H9 (cell line): ENCODE measurements at regions not wholly inside any gene's neighbourhood (a gene's known extent, or its start where the extent isn't known, plus 50 kb on each side); places are given as distances from the start of the nearest gene placed in this dataset.

Source experiments
- DNase-seq: peaks from one replicate; pipeline ENCODE4 v3.0.0-alpha.2; 2017
- H2AFZ ChIP-seq: one replicate; pipeline ENCODE4 v1.6.1; 2013; ENCODE audit warnings: mild to moderate bottlenecking, low read length, control low read depth, moderate library complexity
- H2AK5ac ChIP-seq: 2 replicates; pipeline ENCODE4 v1.6.1; 2013; ENCODE audit warnings: low read length, control low read depth, mixed read lengths; ENCODE audit not compliant: insufficient read length
- H2BK120ac ChIP-seq: one replicate; pipeline ENCODE4 v1.6.1; 2013; ENCODE audit warnings: low read depth, mild to moderate bottlenecking, low read length, control low read depth, inconsistent platforms; ENCODE audit not compliant: poor library complexity, severe bottlenecking
- H2BK12ac ChIP-seq: 2 replicates; pipeline ENCODE4 v1.6.1; 2013; ENCODE audit warnings: low read length, control low read depth, mixed read lengths, low read depth; ENCODE audit not compliant: insufficient read length
- H2BK15ac ChIP-seq: 2 replicates; pipeline ENCODE4 v1.6.1; 2013; ENCODE audit warnings: low read depth, low read length, control low read depth
- H2BK20ac ChIP-seq: one replicate; pipeline ENCODE4 v1.6.1; 2013; ENCODE audit warnings: low read depth, mild to moderate bottlenecking, low read length, control low read depth, inconsistent platforms; ENCODE audit not compliant: poor library complexity, severe bottlenecking
- H2BK5ac ChIP-seq: 2 replicates; pipeline ENCODE4 v1.6.1; 2013; ENCODE audit warnings: low read length, control low read depth, mixed read lengths; ENCODE audit not compliant: insufficient read length
- H3K14ac ChIP-seq: 2 replicates; pipeline ENCODE4 v1.6.1; 2013; ENCODE audit warnings: low read length, control low read depth; ENCODE audit not compliant: insufficient read depth
- H3K18ac ChIP-seq: 2 replicates; pipeline ENCODE4 v1.6.1; 2013; ENCODE audit warnings: low read depth, mild to moderate bottlenecking, mixed read lengths, low read length, control low read depth; ENCODE audit not compliant: insufficient read length
- H3K23ac ChIP-seq: 2 replicates; pipeline ENCODE4 v1.6.1; 2013; ENCODE audit warnings: low read length, control low read depth, mixed read lengths, low read depth; ENCODE audit not compliant: insufficient read length
- H3K23me2 ChIP-seq: 2 replicates; pipeline ENCODE4 v1.6.1; 2013; ENCODE audit warnings: low read depth, mild to moderate bottlenecking, mixed read lengths, low read length, control low read depth; ENCODE audit not compliant: insufficient read length, poor library complexity, severe bottlenecking
- H3K27ac ChIP-seq: 2 replicates; pipeline ENCODE4 v1.5.1; 2013; ENCODE audit warnings: low read length, control low read depth, mixed read lengths, low read depth; ENCODE audit not compliant: insufficient read length
- H3K27me3 ChIP-seq: 2 replicates; pipeline ENCODE4 v1.6.1; 2013; ENCODE audit warnings: low read length, control low read depth, inconsistent platforms; ENCODE audit not compliant: insufficient read depth
- H3K4ac ChIP-seq: 2 replicates; pipeline ENCODE4 v1.6.1; 2013; ENCODE audit warnings: low read depth, mild to moderate bottlenecking, control low read depth, inconsistent platforms, low read length, moderate library complexity
- H3K4me1 ChIP-seq: 2 replicates; pipeline ENCODE4 v1.6.1; 2013; ENCODE audit warnings: low read length, control low read depth, inconsistent platforms; ENCODE audit not compliant: insufficient read depth
- H3K4me2 ChIP-seq: 2 replicates; pipeline ENCODE4 v1.6.1; 2013; ENCODE audit warnings: low read length, control low read depth, mixed read lengths; ENCODE audit not compliant: insufficient read length, insufficient read depth
- H3K56ac ChIP-seq: 2 replicates; pipeline ENCODE4 v1.6.1; 2013; ENCODE audit warnings: low read depth, mild to moderate bottlenecking, mixed read lengths, low read length, control low read depth; ENCODE audit not compliant: insufficient read length
- H3K79me1 ChIP-seq: 2 replicates; pipeline ENCODE4 v1.6.1; 2013; ENCODE audit warnings: low read depth, mild to moderate bottlenecking, moderate library complexity, low read length, control low read depth, inconsistent platforms; ENCODE audit not compliant: insufficient read depth, poor library complexity, severe bottlenecking
- H3K79me2 ChIP-seq: 2 replicates; pipeline ENCODE4 v1.6.1; 2013; ENCODE audit warnings: low read length, control low read depth, inconsistent platforms; ENCODE audit not compliant: insufficient read depth
- H3K9ac ChIP-seq: 2 replicates; pipeline ENCODE4 v1.6.1; 2013; ENCODE audit warnings: low read length, control low read depth, mixed read lengths; ENCODE audit not compliant: insufficient read length; ENCODE audit errors: extremely low read depth
- H3K9me3 ChIP-seq: one replicate; pipeline ENCODE4 v1.6.1; 2013; ENCODE audit warnings: low read depth, low read length, inconsistent platforms; ENCODE audit not compliant: control insufficient read depth
- H3T11ph ChIP-seq: one replicate; pipeline ENCODE4 v1.6.1; 2013; ENCODE audit warnings: mild to moderate bottlenecking, low read length, control low read depth, inconsistent platforms
- H4K20me1 ChIP-seq: one replicate; pipeline ENCODE4 v1.6.1; 2013; ENCODE audit not compliant: control insufficient read depth, insufficient read length, insufficient read depth
- H4K5ac ChIP-seq: 2 replicates; pipeline ENCODE4 v1.6.1; 2013; ENCODE audit warnings: low read depth, mild to moderate bottlenecking, mixed read lengths, low read length, control low read depth; ENCODE audit not compliant: insufficient read length
- H4K8ac ChIP-seq: replicated peaks from 2 replicates; pipeline ENCODE4 v1.6.1; 2013; ENCODE audit warnings: low read length, control low read depth, mixed read lengths, low read depth; ENCODE audit not compliant: insufficient read length
- H4K91ac ChIP-seq: 2 replicates; pipeline ENCODE4 v1.6.1; 2013; ENCODE audit warnings: low read depth, mild to moderate bottlenecking, moderate library complexity, mixed read lengths, low read length, control low read depth; ENCODE audit not compliant: insufficient read length
- H3K27ac Mint-ChIP-seq, 3 experiments: 2 replicates in 2 of 3; 3 replicates in 1 of 3; pipeline ENCODE4 v1.8.0; 2020 to 2021; ENCODE audit warnings: mixed read lengths in 3 of 3, mild to moderate bottlenecking in 1 of 3, moderate library complexity in 1 of 3
- H3K27me3 Mint-ChIP-seq: 2 replicates; pipeline ENCODE4 v1.8.0; 2021; ENCODE audit warnings: low read depth, mild to moderate bottlenecking, moderate library complexity, mixed read lengths
- H3K36me3 Mint-ChIP-seq, 3 experiments: 2 replicates in 2 of 3; 3 replicates in 1 of 3; pipeline ENCODE4 v1.8.0; 2020 to 2021; ENCODE audit warnings: low read depth in 3 of 3, mixed read lengths in 3 of 3; ENCODE audit not compliant: insufficient read depth in 1 of 3
- H3K4me1 Mint-ChIP-seq, 2 experiments: 2 replicates each; pipeline ENCODE4 v1.8.0; 2020; ENCODE audit warnings: mixed read lengths in 2 of 2
- H3K4me3 Mint-ChIP-seq, 2 experiments: 2 replicates in 1 of 2; 3 replicates in 1 of 2; pipeline ENCODE4 v1.8.0; 2020 to 2021; ENCODE audit warnings: mild to moderate bottlenecking in 2 of 2, mixed read lengths in 2 of 2, moderate library complexity in 1 of 2
- H3K9me3 Mint-ChIP-seq, 2 experiments: 2 replicates in 1 of 2; 3 replicates in 1 of 2; pipeline ENCODE4 v1.8.0; 2020; ENCODE audit warnings: mild to moderate bottlenecking in 2 of 2, mixed read lengths in 2 of 2, moderate library complexity in 1 of 2
- CTCF ChIP-seq: fragments of 200-600 bp; sonication (generic); conservative IDR thresholded peaks from 3 replicates; pipeline ENCODE4 v1.8.0; 2021; ENCODE audit warnings: antibody characterized with exemption, mild to moderate bottlenecking
- WGBS: extraction: QIAGEN DNeasy Blood & Tissue Kit; methylation state at CpG from one replicate; pipeline ENCODE4 v1.1.7; 2013; ENCODE audit warnings: missing lambda C conversion rate, low lambda C conversion rate, mixed read lengths; ENCODE audit not compliant: insufficient read length; ENCODE audit errors: extremely low coverage; 5-methylcytosine and 5-hydroxymethylcytosine counted together

- Histone ChIP-seq H3K14ac (no peak overlapping the region), H3K56ac (no peak overlapping the region), H2BK15ac (no peak overlapping the region), H3K79me1 (no peaks in the 10 kb centered on the region), H3K18ac (no peak overlapping the region), H3K4ac (no peak overlapping the region), H3K23ac (no peak overlapping the region), H2AFZ (no peak overlapping the region), H3K9ac (no peak overlapping the region), H3K79me2 (no peaks in the 10 kb centered on the region), H2BK12ac (no peak overlapping the region), H4K5ac (no peak overlapping the region), H2AK5ac (no peak overlapping the region), H4K8ac (no peak overlapping the region), H3K23me2 (no peaks in the 10 kb centered on the region), H3K27ac (no peak overlapping the region), H3K4me1 (peaks cover 3% of the 10 kb centered on the region; the same call in 1 of the 2 replicates), H3K4me2 (no peak overlapping the region), H2BK5ac (no peak overlapping the region), H2BK120ac (no peak overlapping the region), H2BK20ac (no peak overlapping the region), H3K27me3 (no peaks in the 10 kb centered on the region), H4K20me1 (no peaks in the 10 kb centered on the region), H4K91ac (no peak overlapping the region), H3K9me3 (no peaks in the 10 kb centered on the region), H3T11ph (no peak overlapping the region)
- Mint-ChIP-seq H3K4me1 (peaks cover 39 to 61% of the 10 kb centered on the region in 2 experiments), H3K36me3 (peaks cover 0 to 10% (median 3%) of the 10 kb centered on the region in 3 experiments; a peak in 3 of 7 replicates), H3K27me3 (peaks cover 12% of the 10 kb centered on the region), H3K9me3 (peaks cover 0 to 8% of the 10 kb centered on the region in 2 experiments; a peak in 1 of 5 replicates), H3K4me3 (no peak overlapping the region), H3K27ac (no peak overlapping the region)
- WGBS, result no CpG with 5 or more reads among the region's 3 CpGs
- DNase-seq, result no peak
- no peak for TF ChIP-seq CTCF
Measured at GRCh38 chr9:86600291-86600690, 246.1 kb upstream of the TUT7 start.
